K562 (cell line): ENCODE measurements at regions not wholly inside any gene's neighbourhood (a gene's known extent, or its start where the extent isn't known, plus 50 kb on each side); places are given as distances from the start of the nearest gene placed in this dataset.
A peak's percentile ranks its signal among the peaks of the same experiment; 100 is the strongest.

Experiments used
- ARNT ChIP-seq, 2 experiments: fragments of 450-650 bp; IDR thresholded peaks; 2 replicates each; pipeline ENCODE4 v1.6.1; 2016; ENCODE audit warnings: mild to moderate bottlenecking in 1 of 2
- CEBPB ChIP-seq: fragments of 450-650 bp; IDR thresholded peaks from 2 replicates; pipeline ENCODE4 v1.6.1; 2016; ENCODE audit warnings: missing genetic modification characterization, missing compliant biosample characterization
- CEBPG ChIP-seq, 3 experiments: fragments of 200-800 bp in 1 of 3; sonication (Bioruptor generic) in 1 of 3; sonication (generic) in 1 of 3; formaldehyde crosslinking in 1 of 3; IDR thresholded peaks in 2 of 3; conservative IDR thresholded peaks in 1 of 3; 2 replicates each; pipeline versions ENCODE4 v1.6.1 to v1.8.0; 2016 to 2022; ENCODE audit warnings: missing compliant biosample characterization in 2 of 3, missing genetic modification characterization in 2 of 3, mild to moderate bottlenecking in 1 of 3, missing genetic modification reagents in 1 of 3
- ELK1 ChIP-seq: sonication (generic); formaldehyde crosslinking; IDR thresholded peaks from 2 replicates; pipeline ENCODE4 v1.8.1; 2022; ENCODE audit warnings: missing genetic modification reagents
- GATAD2A ChIP-seq: fragments of 450-650 bp; IDR thresholded peaks from 2 replicates; pipeline ENCODE4 v1.6.1; 2017
- KLF10 ChIP-seq: fragments of 250-450 bp; sonication (Bioruptor Pico); IDR thresholded peaks from 2 replicates; pipeline ENCODE4 v1.6.1; 2021; ENCODE audit warnings: matching md5 sums
- MAFF ChIP-seq: IDR thresholded peaks from 2 replicates; pipeline ENCODE4 v1.6.1; 2012; ENCODE audit warnings: low read length, improper control_type of control experiment
- MTA2 ChIP-seq: fragments of 450-650 bp; IDR thresholded peaks from 2 replicates; pipeline ENCODE4 v1.6.1; 2016; ENCODE audit warnings: low read depth
- NELFE ChIP-seq: IDR thresholded peaks from 2 replicates; pipeline ENCODE4 v1.6.1; 2011; ENCODE audit warnings: mild to moderate bottlenecking; ENCODE audit not compliant: insufficient read depth, insufficient read length
- PHF20 ChIP-seq: fragments of 450-650 bp; IDR thresholded peaks from 2 replicates; pipeline ENCODE4 v1.6.1; 2018; ENCODE audit not compliant: partially characterized antibody
- REST ChIP-seq, 2 experiments: fragments of 450-650 bp; formaldehyde crosslinking in 1 of 2; IDR thresholded peaks; 2 replicates each; pipeline versions ENCODE4 v1.4.0 to v1.6.1; 2014 to 2020; ENCODE audit warnings: mild to moderate bottlenecking in 2 of 2, borderline replicate concordance in 1 of 2, low read depth in 1 of 2
- SMARCE1 ChIP-seq: fragments of 450-650 bp; IDR thresholded peaks from 2 replicates; pipeline ENCODE4 v1.7.1; 2016; ENCODE audit warnings: mild to moderate bottlenecking
- SNAPC5 ChIP-seq: fragments of 250-450 bp; sonication (Bioruptor Pico); IDR thresholded peaks from 2 replicates; pipeline ENCODE4 v1.8.0; 2021; ENCODE audit warnings: moderate library complexity, mild to moderate bottlenecking, inconsistent platforms
- SNRNP70 ChIP-seq: fragments of 200-400 bp; formaldehyde crosslinking; optimal IDR thresholded peaks from 2 replicates; pipeline ENCODE3; 2017; ENCODE audit warnings: low read depth, low read length
- SP2 ChIP-seq: IDR thresholded peaks from 2 replicates; pipeline ENCODE4 v1.6.1; 2011; ENCODE audit warnings: mild to moderate bottlenecking, low read depth, low read length, moderate library complexity; ENCODE audit not compliant: poor library complexity, severe bottlenecking; ENCODE audit errors: extremely low read depth
- ZNF253 ChIP-seq: fragments of 250-450 bp; sonication (Bioruptor Pico); conservative IDR thresholded peaks from 2 replicates; pipeline ENCODE4 v1.6.1; 2021; ENCODE audit warnings: mild to moderate bottlenecking
- ZNF655 ChIP-seq: fragments of 250-450 bp; sonication (Bioruptor Pico); IDR thresholded peaks from 2 replicates; pipeline ENCODE4 v1.5.0; 2021

GRCh38 chr2:9760069-9760901, 83.0 kb upstream of the TAF1B start (continued):
- TF ChIP-seq NELFE (no peak), CEBPG (CRISPR knock-in tag; IDR thresholded peaks at IDR 0.05) (peak; percentile 90), CEBPG (tag; conservative IDR thresholded peaks at IDR 0.05 in 1 of 2, IDR thresholded peaks at IDR 0.05 in 1 of 2) (peak in 1 of 2 experiments; percentile 85; a peak in 2 of 4 replicates), SMARCE1 (no peak), ZNF253 (CRISPR knock-in tag) (no peak), MTA2 (no peak), PHF20 (no peak), GATAD2A (no peak), ARNT (IDR thresholded peaks at IDR 0.05) (peak in 1 of 2 experiments; percentile 65; a peak in 1 of 4 replicates), CEBPB (tag) (peak; percentile 72), MAFF (no peak), ELK1 (no peak), ZNF655 (CRISPR knock-in tag) (no peak), SP2 (no peak), REST (IDR thresholded peaks at IDR 0.05; ENCODE audit: borderline replicate concordance) (no peak), REST (CRISPR knock-in tag; IDR thresholded peaks at IDR 0.05; ENCODE audit: low read depth) (no peak), SNRNP70 (no peak), KLF10 (CRISPR knock-in tag) (no peak), SNAPC5 (CRISPR knock-in tag) (no peak)
